ENCODE measurements at regions not wholly inside any gene's neighbourhood (a gene's known extent, or its start where the extent isn't known, plus 50 kb on each side); places are given as distances from the start of the nearest gene placed in this dataset.

DNA sequence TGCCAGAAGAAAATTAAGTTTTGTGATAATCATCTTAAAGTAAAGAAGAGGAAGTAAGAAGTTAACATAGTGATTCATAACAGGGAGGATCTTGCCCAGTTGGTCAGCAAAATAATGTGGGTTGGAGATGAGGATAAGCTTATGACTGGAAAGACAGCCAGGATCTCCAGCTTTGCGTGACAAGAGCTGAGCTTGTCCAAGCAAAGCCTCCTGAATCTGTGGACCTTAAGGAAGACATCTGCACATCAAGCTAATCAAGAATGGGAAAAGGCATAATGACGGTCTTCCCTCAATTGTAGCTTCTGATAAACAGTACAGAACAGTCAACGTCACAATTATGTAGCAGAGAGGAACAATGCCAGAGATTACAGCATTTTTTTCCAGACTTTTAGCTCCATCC is 744.7 kb upstream of the GOT2 start:
- no peaks in the 10 kb centered on the region for H3K9me3 Mint-ChIP-seq

More for the DNA sequence above, 744.7 kb upstream of the GOT2 start:
- Mint-ChIP-seq H3K27me3 (ENCODE audit: insufficient read depth, low read depth, poor library complexity) (no peaks in the 10 kb centered on the region), H3K4me1 (no peaks in the 10 kb centered on the region), H3K36me3 (ENCODE audit: low read depth) (no peaks in the 10 kb centered on the region), H3K27ac (no peak overlapping the region), H3K4me3 (no peak overlapping the region)
- Histone ChIP-seq H3K9me2 (ENCODE audit: insufficient read depth) (no peaks in the 10 kb centered on the region), H3K36me3 (ENCODE audit: insufficient read depth) (no peaks in the 10 kb centered on the region), H4K20me1 (replicated peaks; ENCODE audit: insufficient read depth) (no peaks in the 10 kb centered on the region), H3K79me2 (replicated peaks; ENCODE audit: insufficient read depth) (no peaks in the 10 kb centered on the region), H3K27me3 (ENCODE audit: insufficient read depth) (no peaks in the 10 kb centered on the region), H3F3A (replicated peaks; ENCODE audit: low read depth) (no peaks in the 10 kb centered on the region), H2AFZ (no peak overlapping the region), H3K4me3 (no peak overlapping the region), H3K27ac (ENCODE audit: low read depth) (no peak overlapping the region), H3K4me2 (no peak overlapping the region), H3K4me1 (ENCODE audit: insufficient read depth) (no peaks in the 10 kb centered on the region)
- DNase-seq (ENCODE audit: low spot score): no peak
- no peak for TF ChIP-seq EZH2 (IDR thresholded peaks at IDR 0.05; ENCODE audit: low read depth, unreplicated experiment)
- no peak for TF ChIP-seq STAT1 (IDR thresholded peaks at IDR 0.05; ENCODE audit: unreplicated experiment)
- no peak for TF ChIP-seq POLR2AphosphoS5 (IDR thresholded peaks at IDR 0.05; ENCODE audit: low read depth)
- no peak for TF ChIP-seq EZH2phosphoT487 (IDR thresholded peaks at IDR 0.05; ENCODE audit: unreplicated experiment)
- TF ChIP-seq ETS1 (IDR thresholded peaks at IDR 0.05): no peak
- TF ChIP-seq, protein P1, sequence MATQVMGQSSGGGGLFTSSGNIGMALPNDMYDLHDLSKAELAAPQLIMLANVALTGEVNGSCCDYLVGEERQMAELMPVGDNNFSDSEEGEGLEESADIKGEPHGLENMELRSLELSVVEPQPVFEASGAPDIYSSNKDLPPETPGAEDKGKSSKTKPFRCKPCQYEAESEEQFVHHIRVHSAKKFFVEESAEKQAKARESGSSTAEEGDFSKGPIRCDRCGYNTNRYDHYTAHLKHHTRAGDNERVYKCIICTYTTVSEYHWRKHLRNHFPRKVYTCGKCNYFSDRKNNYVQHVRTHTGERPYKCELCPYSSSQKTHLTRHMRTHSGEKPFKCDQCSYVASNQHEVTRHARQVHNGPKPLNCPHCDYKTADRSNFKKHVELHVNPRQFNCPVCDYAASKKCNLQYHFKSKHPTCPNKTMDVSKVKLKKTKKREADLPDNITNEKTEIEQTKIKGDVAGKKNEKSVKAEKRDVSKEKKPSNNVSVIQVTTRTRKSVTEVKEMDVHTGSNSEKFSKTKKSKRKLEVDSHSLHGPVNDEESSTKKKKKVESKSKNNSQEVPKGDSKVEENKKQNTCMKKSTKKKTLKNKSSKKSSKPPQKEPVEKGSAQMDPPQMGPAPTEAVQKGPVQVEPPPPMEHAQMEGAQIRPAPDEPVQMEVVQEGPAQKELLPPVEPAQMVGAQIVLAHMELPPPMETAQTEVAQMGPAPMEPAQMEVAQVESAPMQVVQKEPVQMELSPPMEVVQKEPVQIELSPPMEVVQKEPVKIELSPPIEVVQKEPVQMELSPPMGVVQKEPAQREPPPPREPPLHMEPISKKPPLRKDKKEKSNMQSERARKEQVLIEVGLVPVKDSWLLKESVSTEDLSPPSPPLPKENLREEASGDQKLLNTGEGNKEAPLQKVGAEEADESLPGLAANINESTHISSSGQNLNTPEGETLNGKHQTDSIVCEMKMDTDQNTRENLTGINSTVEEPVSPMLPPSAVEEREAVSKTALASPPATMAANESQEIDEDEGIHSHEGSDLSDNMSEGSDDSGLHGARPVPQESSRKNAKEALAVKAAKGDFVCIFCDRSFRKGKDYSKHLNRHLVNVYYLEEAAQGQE (IDR thresholded peaks at IDR 0.05; ENCODE audit: unreplicated experiment): no peak
- no peak for TF ChIP-seq ZNF462 (CRISPR knock-in tag; IDR thresholded peaks at IDR 0.05)
- TF ChIP-seq, protein P2, sequence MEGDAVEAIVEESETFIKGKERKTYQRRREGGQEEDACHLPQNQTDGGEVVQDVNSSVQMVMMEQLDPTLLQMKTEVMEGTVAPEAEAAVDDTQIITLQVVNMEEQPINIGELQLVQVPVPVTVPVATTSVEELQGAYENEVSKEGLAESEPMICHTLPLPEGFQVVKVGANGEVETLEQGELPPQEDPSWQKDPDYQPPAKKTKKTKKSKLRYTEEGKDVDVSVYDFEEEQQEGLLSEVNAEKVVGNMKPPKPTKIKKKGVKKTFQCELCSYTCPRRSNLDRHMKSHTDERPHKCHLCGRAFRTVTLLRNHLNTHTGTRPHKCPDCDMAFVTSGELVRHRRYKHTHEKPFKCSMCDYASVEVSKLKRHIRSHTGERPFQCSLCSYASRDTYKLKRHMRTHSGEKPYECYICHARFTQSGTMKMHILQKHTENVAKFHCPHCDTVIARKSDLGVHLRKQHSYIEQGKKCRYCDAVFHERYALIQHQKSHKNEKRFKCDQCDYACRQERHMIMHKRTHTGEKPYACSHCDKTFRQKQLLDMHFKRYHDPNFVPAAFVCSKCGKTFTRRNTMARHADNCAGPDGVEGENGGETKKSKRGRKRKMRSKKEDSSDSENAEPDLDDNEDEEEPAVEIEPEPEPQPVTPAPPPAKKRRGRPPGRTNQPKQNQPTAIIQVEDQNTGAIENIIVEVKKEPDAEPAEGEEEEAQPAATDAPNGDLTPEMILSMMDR (conservative IDR thresholded peaks at IDR 0.05; ENCODE audit: low read depth in 2 of 2): no peak
- no peak for TF ChIP-seq CREB1 (CRISPR knock-in tag; IDR thresholded peaks at IDR 0.05; ENCODE audit: low read depth)
- no peak for TF ChIP-seq ZNF114 (CRISPR knock-in tag; IDR thresholded peaks at IDR 0.05)
- no peak for ATAC-seq
